ENCODE measurements at regions not wholly inside any gene's neighbourhood (a gene's known extent, or its start where the extent isn't known, plus 50 kb on each side); places are given as distances from the start of the nearest gene placed in this dataset.
"Not testable (repeated sequence)": the region's sequence is repeated elsewhere in the genome, so short reads cannot be mapped to it uniquely, and the experiment has no call there.

- DNase-seq (ENCODE audit: extremely low spot score, insufficient read length, low read depth) (no peak), FAIRE-seq (no peak)
Measured at GRCh38 chr18:10353791-10354190, 100.6 kb upstream of the APCDD1 start.

GRCh38 chr18:10354241-10354811 is 100.1 kb upstream of the APCDD1 start:
- DNase-seq (ENCODE audit: extremely low spot score, insufficient read length, low read depth) (no peak), FAIRE-seq (no peak)

- no peak for DNase-seq (ENCODE audit: extremely low spot score, insufficient read length, low read depth)
- FAIRE-seq: no peak
Measured at GRCh38 chr18:10354890-10355289, 99.5 kb upstream of the APCDD1 start.

DNA sequence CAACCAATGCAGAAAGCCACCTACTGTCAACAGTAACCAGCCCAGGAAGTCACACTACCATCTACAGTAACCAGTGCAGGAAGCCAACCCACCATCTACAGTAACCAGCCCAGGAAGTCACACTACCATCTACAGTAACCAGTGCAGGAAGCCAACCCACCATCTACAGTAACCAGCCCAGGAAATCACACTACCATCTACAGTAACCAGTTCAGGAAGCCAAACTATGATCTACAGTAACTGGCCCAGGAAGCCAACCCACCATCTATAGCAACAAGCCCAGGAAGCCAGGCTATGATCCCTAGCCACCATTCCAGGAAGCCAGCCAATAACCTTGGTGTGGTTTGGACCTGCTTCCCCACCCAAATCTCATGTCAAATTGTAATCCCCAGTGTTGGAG is 97.4 kb upstream of the APCDD1 start:
- FAIRE-seq; DNase-seq (ENCODE audit: extremely low spot score, insufficient read length, low read depth): not testable (repeated sequence)

DNA sequence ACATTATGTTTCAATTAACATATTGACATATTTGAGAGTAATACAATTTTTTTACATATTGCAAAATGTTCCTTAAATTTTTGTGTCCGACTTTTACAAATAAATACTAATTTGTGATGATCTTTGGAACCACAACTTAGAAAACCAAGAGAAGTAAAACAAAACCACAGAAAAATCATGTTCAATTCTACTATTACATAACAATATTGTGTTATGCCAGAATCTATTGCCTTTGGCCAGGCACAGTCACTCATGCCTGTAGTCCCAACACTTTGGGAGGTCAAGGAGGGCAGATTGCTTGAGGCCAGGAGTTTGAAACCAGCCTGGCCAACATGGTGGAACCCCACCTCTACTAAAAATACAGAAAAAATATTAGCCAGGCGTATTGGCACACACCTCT is 92.8 kb upstream of the APCDD1 start:
- DNase-seq (ENCODE audit: extremely low spot score, insufficient read length, low read depth) (no peak), FAIRE-seq (no peak)

DNA sequence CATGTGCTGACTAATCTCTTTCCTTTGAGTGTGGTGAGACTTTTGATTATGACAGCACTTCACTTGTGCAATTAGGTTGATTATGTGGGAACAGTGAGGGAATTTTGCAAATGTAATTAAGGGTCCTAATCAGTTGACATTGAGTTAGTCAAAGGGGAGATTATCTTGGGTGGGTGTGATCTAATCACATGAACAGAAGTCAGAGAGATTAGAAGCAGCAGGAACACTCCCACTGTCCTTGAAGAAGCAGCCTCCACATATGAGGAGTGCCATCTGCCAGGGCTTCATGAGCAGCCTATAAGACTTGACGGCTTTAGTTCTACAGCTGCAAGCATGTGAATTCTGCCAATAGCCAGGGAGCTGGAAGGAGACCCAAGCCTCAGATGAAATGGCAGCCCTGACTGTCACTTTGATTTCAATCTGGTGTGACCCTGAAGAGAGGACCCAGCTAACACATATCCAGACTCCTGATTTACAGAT is 89.4 kb upstream of the APCDD1 start:
- no peak for DNase-seq (ENCODE audit: extremely low spot score, insufficient read length, low read depth)
- FAIRE-seq: no peak

- FAIRE-seq: no peak
- no peak for DNase-seq (ENCODE audit: extremely low spot score, insufficient read length, low read depth)
Measured at GRCh38 chr18:10365901-10366300, 88.5 kb upstream of the APCDD1 start.

- DNase-seq (ENCODE audit: extremely low spot score, insufficient read length, low read depth) (no peak), FAIRE-seq (no peak)
Measured at GRCh38 chr18:10367836-10368235, 86.6 kb upstream of the APCDD1 start.

GRCh38 chr18:10368456-10369453 is 85.7 kb upstream of the APCDD1 start:
- DNase-seq (ENCODE audit: extremely low spot score, insufficient read length, low read depth): no peak

DNA sequence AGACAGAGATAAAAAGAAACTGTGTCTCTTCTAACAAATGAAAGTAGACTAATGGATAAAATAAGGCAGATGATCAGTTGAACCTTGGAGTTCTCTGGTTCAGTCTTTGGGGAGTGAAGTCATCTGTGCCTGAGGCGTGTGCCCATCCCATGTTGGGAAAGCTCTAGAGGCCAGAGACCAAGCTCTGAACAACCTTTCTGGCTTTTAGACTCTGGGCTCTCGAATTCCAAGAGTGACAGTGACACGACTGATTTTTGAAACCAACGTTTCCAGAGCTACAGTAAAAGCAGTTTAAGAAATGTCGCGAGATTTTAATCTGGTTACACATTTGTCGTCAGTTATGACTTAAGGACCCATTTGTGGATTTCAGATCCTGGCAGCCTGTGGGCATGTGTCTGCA is 83.7 kb upstream of the APCDD1 start:
- DNase-seq (ENCODE audit: extremely low spot score, insufficient read length, low read depth) (no peak), FAIRE-seq (no peak)

More at GRCh38 chr18:10368456-10369453, 85.7 kb upstream of the APCDD1 start:
- FAIRE-seq: no peak

- DNase-seq (ENCODE audit: extremely low spot score, insufficient read length, low read depth) (no peak), FAIRE-seq (no peak)
Measured at GRCh38 chr18:10371165-10371564, 83.3 kb upstream of the APCDD1 start.

GRCh38 chr18:10374195-10374594 is 80.2 kb upstream of the APCDD1 start:
- FAIRE-seq (no peak), DNase-seq (ENCODE audit: extremely low spot score, insufficient read length, low read depth) (no peak)

DNA sequence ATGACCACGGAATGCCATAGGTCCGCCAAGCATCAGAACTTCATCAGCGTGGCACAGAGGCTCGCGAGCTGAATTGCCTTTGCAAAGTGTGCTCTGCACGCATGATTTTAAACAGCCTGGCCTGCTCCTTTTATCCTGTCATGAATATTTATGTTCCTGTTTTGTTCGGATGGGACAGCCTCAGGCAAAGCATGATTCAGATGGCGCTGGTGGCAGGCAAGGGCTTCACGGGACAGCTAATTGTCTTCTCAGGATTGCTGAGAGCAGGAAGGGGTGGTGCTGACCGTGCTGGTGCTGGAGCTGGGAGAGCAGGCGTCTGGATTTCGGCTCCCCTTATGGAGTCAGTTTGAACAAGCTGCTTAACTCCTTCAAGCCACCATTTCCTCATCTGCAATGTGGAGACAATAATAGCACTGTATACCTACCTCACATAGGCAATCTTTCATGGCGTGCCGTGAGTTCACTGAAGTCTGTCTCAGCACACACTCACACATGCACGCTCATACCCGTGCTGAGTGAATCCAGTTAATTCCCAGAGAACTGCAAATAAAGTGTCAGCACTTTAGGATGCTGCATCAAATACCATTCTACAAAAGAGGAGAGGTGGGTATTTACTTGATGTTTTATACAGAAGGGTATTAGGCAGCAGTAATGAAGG is 79.7 kb upstream of the APCDD1 start:
- no peak for FAIRE-seq

GRCh38 chr18:10376731-10377130 is 77.7 kb upstream of the APCDD1 start:
- FAIRE-seq (no peak), DNase-seq (ENCODE audit: extremely low spot score, insufficient read length, low read depth) (no peak)

More for the DNA sequence above, 79.7 kb upstream of the APCDD1 start:
- DNase-seq (ENCODE audit: extremely low spot score, insufficient read length, low read depth): no peak

GRCh38 chr18:10377956-10378355 is 76.5 kb upstream of the APCDD1 start:
- FAIRE-seq (no peak), DNase-seq (ENCODE audit: extremely low spot score, insufficient read length, low read depth) (no peak)

DNA sequence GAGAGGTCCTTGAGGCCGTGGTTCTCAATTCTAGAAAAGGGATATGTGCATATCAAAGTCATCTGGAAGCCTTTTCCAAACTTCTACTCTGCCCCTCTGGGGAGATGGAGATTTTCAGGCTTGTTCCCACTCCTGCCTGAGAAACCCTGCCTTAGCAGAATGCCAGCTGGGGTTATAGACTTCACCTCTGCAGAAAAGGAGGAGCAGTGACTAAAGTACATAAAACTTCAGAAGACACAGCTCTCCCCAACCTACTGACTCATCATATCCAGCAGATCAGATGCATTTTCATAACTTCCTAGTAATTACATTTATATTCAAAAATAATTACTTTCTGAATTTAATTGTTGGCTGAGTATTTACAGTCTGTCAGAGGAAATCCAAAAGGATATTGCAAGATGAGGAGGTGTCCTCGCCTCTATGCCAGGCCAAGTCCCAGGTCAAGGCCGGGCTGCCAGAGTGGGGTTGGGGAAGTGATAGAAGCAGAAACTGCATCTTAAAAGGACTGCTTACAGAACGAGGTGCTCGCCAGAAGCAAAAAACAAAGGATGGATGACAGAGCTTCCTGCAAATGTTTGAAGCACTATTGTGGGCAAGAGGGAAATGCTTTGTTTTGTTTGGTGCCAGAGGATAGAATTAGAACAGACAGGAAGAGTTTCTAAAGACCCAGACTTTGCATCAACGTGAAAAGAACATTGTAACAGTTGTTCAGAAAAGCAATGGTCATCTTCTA is 75.6 kb upstream of the APCDD1 start:
- DNase-seq (ENCODE audit: extremely low spot score, insufficient read length, low read depth): no peak

GRCh38 chr18:10379522-10379921 is 74.9 kb upstream of the APCDD1 start:
- DNase-seq (ENCODE audit: extremely low spot score, insufficient read length, low read depth): no peak

More for the DNA sequence above, 75.6 kb upstream of the APCDD1 start:
- no peak for FAIRE-seq

DNA sequence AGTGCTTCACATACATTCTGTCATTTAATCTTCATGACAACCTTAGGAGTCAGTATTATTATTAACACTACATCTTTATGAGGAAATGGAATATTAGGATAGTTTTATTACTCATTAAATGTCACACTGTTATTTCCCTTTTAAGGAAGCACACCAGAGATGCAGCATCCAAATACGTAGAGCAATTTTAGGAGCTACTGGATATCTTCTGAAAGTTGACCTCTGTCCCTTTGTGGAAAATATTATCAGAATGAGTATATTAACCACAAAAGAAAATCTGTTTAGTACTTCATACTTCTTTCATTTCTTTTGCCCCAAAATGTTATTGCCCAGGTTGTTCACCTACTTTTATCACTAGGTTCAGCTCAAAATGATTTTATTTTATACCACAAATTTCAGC is 72.9 kb upstream of the APCDD1 start:
- no peak for FAIRE-seq

More at GRCh38 chr18:10379522-10379921, 74.9 kb upstream of the APCDD1 start:
- FAIRE-seq: no peak

GRCh38 chr18:10381951-10382350 is 72.5 kb upstream of the APCDD1 start:
- DNase-seq (ENCODE audit: extremely low spot score, insufficient read length, low read depth) (no peak), FAIRE-seq (no peak)

More for the DNA sequence above, 72.9 kb upstream of the APCDD1 start:
- DNase-seq (ENCODE audit: extremely low spot score, insufficient read length, low read depth): no peak

- no peak for FAIRE-seq
- DNase-seq (ENCODE audit: extremely low spot score, insufficient read length, low read depth): no peak
Measured at GRCh38 chr18:10386049-10386448, 68.4 kb upstream of the APCDD1 start.
